ENCODE measurements at regions not wholly inside any gene's neighbourhood (a gene's known extent, or its start where the extent isn't known, plus 50 kb on each side); places are given as distances from the start of the nearest gene placed in this dataset.

DNA sequence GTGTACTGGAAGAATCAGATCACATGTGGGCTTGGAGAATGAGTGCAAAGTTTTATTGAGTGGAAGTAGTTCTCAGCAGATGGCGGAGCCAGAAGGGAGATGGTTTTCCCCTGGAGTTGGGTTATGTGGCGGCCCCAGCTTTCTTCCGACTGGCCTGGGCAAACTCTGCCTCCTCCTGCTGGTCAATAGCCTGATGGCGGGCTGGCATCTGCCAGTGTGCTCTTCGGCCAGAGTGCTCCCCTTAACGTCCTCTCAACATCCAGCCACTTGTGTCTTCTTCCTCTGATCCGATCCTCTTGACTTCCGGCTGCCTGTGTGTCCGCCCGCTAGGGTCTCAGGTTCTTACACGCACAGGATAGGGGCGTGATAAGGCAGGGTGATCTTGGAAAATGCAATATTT lies 741.3 kb downstream of the RNF144A start:
- H3K79me2 ChIP-seq, result no peaks in the 10 kb centered on the region
- no peaks in the 10 kb centered on the region for H3K9me3 ChIP-seq (ENCODE audit: control insufficient read depth, low read length)
- H3K4me1 ChIP-seq, result no peaks in the 10 kb centered on the region
- TF ChIP-seq, protein P1, sequence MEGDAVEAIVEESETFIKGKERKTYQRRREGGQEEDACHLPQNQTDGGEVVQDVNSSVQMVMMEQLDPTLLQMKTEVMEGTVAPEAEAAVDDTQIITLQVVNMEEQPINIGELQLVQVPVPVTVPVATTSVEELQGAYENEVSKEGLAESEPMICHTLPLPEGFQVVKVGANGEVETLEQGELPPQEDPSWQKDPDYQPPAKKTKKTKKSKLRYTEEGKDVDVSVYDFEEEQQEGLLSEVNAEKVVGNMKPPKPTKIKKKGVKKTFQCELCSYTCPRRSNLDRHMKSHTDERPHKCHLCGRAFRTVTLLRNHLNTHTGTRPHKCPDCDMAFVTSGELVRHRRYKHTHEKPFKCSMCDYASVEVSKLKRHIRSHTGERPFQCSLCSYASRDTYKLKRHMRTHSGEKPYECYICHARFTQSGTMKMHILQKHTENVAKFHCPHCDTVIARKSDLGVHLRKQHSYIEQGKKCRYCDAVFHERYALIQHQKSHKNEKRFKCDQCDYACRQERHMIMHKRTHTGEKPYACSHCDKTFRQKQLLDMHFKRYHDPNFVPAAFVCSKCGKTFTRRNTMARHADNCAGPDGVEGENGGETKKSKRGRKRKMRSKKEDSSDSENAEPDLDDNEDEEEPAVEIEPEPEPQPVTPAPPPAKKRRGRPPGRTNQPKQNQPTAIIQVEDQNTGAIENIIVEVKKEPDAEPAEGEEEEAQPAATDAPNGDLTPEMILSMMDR (IDR thresholded peaks at IDR 0.05), result no peak
- no peak overlapping the region for H3K27ac ChIP-seq
- H2AFZ ChIP-seq, result no peak overlapping the region
- no peaks in the 10 kb centered on the region for H3K36me3 ChIP-seq (ENCODE audit: control insufficient read depth, insufficient read depth, low read length)
- no peak overlapping the region for H3K4me2 ChIP-seq (ENCODE audit: low read length)
- H3K4me3 ChIP-seq (ENCODE audit: low read depth, low read length), result no peak overlapping the region
- no peaks in the 10 kb centered on the region for H3K27me3 ChIP-seq (ENCODE audit: control insufficient read depth, insufficient read depth, low read length)
- no peak overlapping the region for H3K9ac ChIP-seq

DNA sequence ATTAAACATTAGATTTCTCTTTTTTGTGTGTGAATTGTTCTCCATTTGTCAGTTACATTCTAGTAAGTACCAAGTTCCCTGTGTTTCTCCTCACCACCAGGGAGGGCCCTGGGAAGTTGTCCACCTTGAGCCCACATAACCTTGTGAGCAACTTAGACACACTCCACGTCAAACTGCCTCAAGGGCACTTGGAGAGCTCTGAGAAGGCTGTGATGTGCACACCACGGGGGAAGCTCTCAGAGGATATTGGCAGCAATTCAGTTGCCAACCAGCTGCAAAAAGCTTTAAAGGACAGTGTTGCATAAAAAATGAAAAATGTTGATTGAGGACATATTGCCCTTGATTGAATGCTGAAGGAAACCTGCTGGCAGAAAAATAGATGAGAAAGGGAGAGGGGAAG lies 743.6 kb downstream of the RNF144A start:
- H3K79me2 ChIP-seq, result no peaks in the 10 kb centered on the region
- H2AFZ ChIP-seq, result no peak overlapping the region
- H3K4me1 ChIP-seq, result no peaks in the 10 kb centered on the region
- TF ChIP-seq, protein P1 (IDR thresholded peaks at IDR 0.05), result no peak
- H3K4me3 ChIP-seq (ENCODE audit: low read depth, low read length), result no peak overlapping the region
- H3K27me3 ChIP-seq (ENCODE audit: control insufficient read depth, insufficient read depth, low read length), result no peaks in the 10 kb centered on the region
- H3K36me3 ChIP-seq (ENCODE audit: control insufficient read depth, insufficient read depth, low read length), result no peaks in the 10 kb centered on the region
- H3K9me3 ChIP-seq (ENCODE audit: control insufficient read depth, low read length), result no peaks in the 10 kb centered on the region
- H3K9ac ChIP-seq, result no peak overlapping the region
- H3K27ac ChIP-seq, result no peak overlapping the region
- no peak overlapping the region for H3K4me2 ChIP-seq (ENCODE audit: low read length)

GRCh38 chr2:7661502-7661901 lies 744.3 kb downstream of the RNF144A start:
- H3K27me3 ChIP-seq (ENCODE audit: control insufficient read depth, insufficient read depth, low read length), result no peaks in the 10 kb centered on the region
- no peaks in the 10 kb centered on the region for H3K4me1 ChIP-seq
- no peak overlapping the region for H3K9ac ChIP-seq
- H3K9me3 ChIP-seq (ENCODE audit: control insufficient read depth, low read length), result no peaks in the 10 kb centered on the region
- no peaks in the 10 kb centered on the region for H3K36me3 ChIP-seq (ENCODE audit: control insufficient read depth, insufficient read depth, low read length)
- TF ChIP-seq, protein P1 (IDR thresholded peaks at IDR 0.05), result no peak
- H3K4me3 ChIP-seq (ENCODE audit: low read depth, low read length), result no peak overlapping the region
- H2AFZ ChIP-seq, result no peak overlapping the region
- H3K4me2 ChIP-seq (ENCODE audit: low read length), result no peak overlapping the region
- H3K27ac ChIP-seq, result no peak overlapping the region
- no peaks in the 10 kb centered on the region for H3K79me2 ChIP-seq

DNA sequence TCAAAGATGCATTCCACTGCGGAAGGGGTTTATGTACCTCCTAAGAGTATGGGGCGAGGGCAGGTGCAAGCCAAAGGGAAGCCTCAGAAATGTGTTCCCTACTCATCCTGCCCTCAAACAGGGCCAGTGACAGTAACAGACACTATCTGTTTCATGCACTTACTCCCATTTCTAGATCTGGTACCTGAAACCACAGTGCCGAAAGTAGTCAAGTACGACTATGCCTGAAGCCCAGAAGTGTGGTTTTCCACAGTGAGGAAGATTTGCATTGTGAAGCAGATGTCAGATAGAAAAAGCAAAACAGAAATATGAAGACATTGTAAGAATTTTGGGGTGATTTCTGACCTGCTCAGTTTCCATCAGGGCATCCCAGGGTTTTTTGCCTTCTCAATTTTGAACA lies 748.7 kb downstream of the RNF144A start:
- no peak overlapping the region for H3K4me2 ChIP-seq (ENCODE audit: low read length)
- no peak overlapping the region for H3K9ac ChIP-seq
- H3K27me3 ChIP-seq (ENCODE audit: control insufficient read depth, insufficient read depth, low read length), result no peaks in the 10 kb centered on the region
- TF ChIP-seq, protein P1 (IDR thresholded peaks at IDR 0.05), result no peak
- H3K27ac ChIP-seq, result no peak overlapping the region
- no peak overlapping the region for H2AFZ ChIP-seq
- H3K9me3 ChIP-seq (ENCODE audit: control insufficient read depth, low read length), result no peaks in the 10 kb centered on the region
- H3K79me2 ChIP-seq, result no peaks in the 10 kb centered on the region
- no peaks in the 10 kb centered on the region for H3K36me3 ChIP-seq (ENCODE audit: control insufficient read depth, insufficient read depth, low read length)
- H3K4me1 ChIP-seq, result no peaks in the 10 kb centered on the region
- H3K4me3 ChIP-seq (ENCODE audit: low read depth, low read length), result no peak overlapping the region

GRCh38 chr2:7666596-7667259 lies 749.5 kb downstream of the RNF144A start:
- Histone ChIP-seq H3K4me2 (ENCODE audit: low read length) (no peak overlapping the region), H3K4me1 (no peaks in the 10 kb centered on the region), H3K27ac (no peak overlapping the region), H3K4me3 (ENCODE audit: low read depth, low read length) (no peak overlapping the region), H3K36me3 (ENCODE audit: control insufficient read depth, insufficient read depth, low read length) (no peaks in the 10 kb centered on the region), H3K27me3 (ENCODE audit: control insufficient read depth, insufficient read depth, low read length) (no peaks in the 10 kb centered on the region), H3K9me3 (ENCODE audit: control insufficient read depth, low read length) (no peaks in the 10 kb centered on the region), H3K9ac (no peak overlapping the region), H2AFZ (no peak overlapping the region), H3K79me2 (no peaks in the 10 kb centered on the region)
- TF ChIP-seq, protein P1 (IDR thresholded peaks at IDR 0.05), result no peak

All from parathyroid adenoma (tissue), 2 donors.